SHP77 (cell line): ENCODE measurements at regions not wholly inside any gene's neighbourhood (a gene's known extent, or its start where the extent isn't known, plus 50 kb on each side); places are given as distances from the start of the nearest gene placed in this dataset.
"Not testable (repeated sequence)": the region's sequence is repeated elsewhere in the genome, so short reads cannot be mapped to it uniquely, and the experiment has no call there.

Experiments
- DNase-seq, 2 experiments: peaks; one replicate each; lab custom pipeline; 2025; lab: John Stamatoyannopoulos, UW

- DNase-seq = no peak
Measured at GRCh38 chr10:21292763-21293517, 232.5 kb downstream of the SKIDA1 start.

DNA sequence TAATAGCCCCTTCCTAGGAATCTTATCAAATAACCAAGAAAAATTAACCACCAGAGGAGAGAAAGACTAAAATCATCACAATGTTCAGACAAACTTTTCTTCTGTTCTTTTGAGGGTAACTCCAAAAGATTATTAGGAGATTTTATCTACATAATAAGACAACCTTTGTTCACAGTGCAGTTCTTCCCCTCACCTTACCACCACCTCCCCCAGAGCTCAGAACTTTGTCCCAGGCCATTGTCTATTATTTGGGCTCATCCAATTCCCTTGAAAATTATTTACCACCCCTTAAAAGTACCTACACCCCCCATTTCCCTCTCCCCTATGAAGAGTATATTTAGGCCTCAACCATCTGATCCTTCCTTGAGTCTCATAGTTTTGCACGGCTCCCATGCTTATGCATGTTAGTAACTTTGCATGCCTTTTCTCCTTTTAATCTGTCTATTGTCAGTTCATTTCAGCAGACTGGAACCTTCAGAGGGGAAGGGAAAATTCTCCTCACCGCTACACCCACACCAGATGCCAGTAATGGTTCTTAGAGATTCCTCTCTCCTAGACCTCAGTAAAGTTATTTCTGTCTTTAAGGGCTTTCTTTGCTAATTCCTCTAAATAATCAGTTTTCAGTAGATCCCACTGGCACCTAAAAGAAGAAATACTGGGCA lies 234.9 kb downstream of the SKIDA1 start:
- DNase-seq = no peak

DNA sequence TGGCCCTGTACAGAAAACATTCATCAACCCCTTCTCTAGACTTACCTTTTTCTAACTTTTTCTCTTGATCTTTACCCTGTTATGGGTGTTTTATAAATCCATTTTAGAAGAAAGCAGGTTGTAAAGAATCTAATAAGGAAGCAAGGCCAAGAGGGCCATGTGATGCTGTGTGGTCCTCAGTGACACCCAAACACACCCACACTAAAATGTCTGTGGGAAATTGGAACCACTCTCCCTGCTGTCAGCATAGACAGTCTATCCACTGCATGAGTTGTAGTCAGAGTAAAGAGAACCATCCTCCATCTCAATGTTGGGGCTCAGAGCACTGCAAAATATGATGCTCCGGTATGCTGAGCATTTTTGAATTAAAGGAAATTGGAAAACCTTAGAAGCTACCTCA lies 235.5 kb downstream of the SKIDA1 start:
- DNase-seq = no peak

GRCh38 chr10:21289271-21289670 lies 236.2 kb downstream of the SKIDA1 start:
- no peak for DNase-seq

DNA sequence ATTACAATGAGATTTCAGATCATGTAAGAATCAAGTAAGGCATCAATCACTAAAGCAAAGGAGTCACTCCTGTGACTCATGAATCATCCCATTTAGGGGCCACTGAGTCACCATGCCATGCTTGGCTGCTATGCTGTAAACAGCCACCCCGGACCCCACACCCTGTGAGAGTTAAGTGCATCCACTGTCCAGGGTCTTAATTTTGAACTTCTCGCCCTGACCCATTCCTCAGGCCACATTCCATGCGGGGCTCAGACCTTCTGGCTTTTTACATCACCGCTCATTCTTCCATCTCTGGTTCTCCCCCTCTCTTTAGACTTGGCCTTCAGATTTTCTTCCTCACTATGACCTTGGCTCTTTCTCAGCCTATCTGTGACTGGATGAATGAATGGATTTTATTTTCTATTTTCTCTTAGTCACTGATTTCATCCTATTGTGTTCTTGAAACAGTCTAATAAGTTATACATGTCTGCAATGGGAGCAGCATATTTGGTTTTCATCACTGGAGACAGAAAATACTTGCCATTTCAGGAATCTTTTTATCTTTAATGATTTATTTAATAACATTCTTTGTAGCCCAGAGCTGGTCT lies 239.6 kb downstream of the SKIDA1 start:
- DNase-seq = no peak

DNA sequence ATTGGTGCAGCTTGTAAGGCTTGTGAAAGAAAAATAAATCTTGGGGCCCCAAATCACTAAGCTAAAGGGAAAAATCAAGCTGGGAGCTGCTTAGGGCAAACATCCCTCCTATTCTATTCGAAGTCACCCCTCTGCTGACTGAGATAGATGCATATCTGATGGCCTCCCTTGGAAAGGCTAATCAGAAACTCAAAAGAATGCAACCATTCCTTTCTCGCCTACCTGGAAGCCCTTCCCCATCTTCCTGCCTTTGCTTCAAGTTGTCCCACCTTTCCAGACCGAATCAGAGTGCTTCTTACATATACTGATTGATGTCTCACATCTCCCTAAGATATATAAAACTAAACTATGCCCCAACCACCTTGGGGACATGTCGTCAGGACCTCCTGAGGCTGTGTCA lies 240.3 kb downstream of the SKIDA1 start:
- DNase-seq = no peak

- DNase-seq = no peak
Measured at GRCh38 chr10:21284301-21284700, 241.2 kb downstream of the SKIDA1 start.

DNA sequence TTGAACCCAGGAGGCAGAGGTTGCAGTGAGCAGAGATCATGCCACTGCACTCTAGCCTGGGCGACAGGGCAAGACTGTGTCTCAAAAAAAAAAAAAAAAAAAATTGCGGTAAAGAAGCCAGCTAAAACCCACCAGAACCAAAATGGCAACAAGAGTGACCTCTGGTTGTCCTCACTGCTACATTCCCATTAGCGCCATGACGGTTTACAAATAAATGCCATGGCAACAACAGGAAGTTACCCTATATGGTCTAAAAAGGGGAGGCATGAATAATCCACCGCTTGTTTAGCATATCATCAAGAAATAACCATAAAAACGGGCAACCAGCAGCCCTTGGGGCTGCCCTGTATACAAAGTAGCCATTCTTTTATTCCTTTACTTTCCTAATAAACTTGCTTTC lies 242.4 kb downstream of the SKIDA1 start:
- not testable (repeated sequence) for DNase-seq

GRCh38 chr10:21281765-21282484 lies 243.6 kb downstream of the SKIDA1 start:
- DNase-seq = no peak

- no peak for DNase-seq
Measured at GRCh38 chr10:21280971-21281572, 244.4 kb downstream of the SKIDA1 start.

DNA sequence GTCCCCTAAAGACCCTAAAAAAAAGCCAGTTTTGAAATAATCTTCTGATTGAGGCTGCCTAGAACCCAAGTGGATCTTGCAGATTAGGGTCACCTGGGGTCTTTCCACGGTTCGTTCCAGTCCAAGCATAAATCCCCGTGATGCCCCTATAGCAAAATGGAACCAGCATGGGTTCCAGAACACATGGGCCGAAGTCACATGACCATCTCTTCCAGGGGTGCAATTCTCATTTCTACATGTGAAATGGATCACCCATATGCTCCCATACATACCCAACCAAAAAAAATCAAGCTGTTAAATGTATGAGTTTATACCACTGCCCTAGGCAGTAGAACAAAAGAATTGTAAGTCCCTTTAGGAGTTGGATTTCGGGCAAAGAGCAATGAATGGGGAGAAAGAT lies 245.4 kb downstream of the SKIDA1 start:
- no peak for DNase-seq

- DNase-seq = no peak
Measured at GRCh38 chr10:21279217-21279575, 246.3 kb downstream of the SKIDA1 start.

GRCh38 chr10:21278491-21279216 lies 246.8 kb downstream of the SKIDA1 start:
- DNase-seq = peak; percentile 53 to 84

- DNase-seq = no peak
Measured at GRCh38 chr10:21273400-21273968, 252.0 kb downstream of the SKIDA1 start.

- no peak for DNase-seq
Measured at GRCh38 chr10:21272643-21273399, 252.7 kb downstream of the SKIDA1 start.

- no peak for DNase-seq
Measured at GRCh38 chr10:21270976-21271375, 254.5 kb downstream of the SKIDA1 start.

- DNase-seq = no peak
Measured at GRCh38 chr10:21269289-21269688, 256.2 kb downstream of the SKIDA1 start.

DNA sequence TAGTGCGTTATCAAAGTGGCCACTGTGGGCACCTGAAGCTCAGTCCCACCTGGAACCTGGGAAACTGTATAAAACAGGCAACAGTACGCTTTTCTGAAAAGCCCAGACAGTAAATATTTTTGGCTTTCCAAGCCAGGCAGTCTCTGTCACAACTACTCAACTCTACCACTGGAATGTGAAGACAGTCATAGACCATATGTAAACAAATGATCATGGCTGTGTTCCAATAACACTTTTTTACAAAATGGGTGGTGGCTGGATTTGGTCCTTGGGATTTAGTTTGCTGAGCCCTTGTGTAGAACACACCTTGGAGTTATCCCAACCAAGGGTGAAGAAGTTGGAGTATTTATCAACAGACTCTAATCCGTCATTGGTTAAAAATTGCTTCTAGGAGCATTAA lies 259.9 kb downstream of the SKIDA1 start:
- no peak for DNase-seq

DNA sequence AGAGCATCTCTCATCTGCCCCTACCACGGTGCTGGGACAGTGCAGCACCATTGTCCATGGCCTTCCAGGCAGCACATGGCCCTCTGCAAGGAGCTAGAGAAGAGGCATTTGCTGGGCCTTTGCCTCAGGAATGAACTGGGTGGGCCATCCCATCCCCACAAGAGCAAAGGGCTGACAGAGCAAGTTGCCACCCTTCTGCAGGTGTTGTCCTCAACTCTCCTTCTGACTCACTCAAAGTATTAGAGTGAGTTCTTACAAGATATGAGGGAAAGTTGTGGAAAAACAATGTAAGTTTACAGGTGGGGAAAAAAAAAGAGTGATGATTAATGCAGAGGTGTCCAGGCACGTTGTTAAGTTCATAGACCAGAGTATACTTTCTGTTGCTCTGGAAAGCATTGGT lies 261.2 kb downstream of the SKIDA1 start:
- no peak for DNase-seq

DNA sequence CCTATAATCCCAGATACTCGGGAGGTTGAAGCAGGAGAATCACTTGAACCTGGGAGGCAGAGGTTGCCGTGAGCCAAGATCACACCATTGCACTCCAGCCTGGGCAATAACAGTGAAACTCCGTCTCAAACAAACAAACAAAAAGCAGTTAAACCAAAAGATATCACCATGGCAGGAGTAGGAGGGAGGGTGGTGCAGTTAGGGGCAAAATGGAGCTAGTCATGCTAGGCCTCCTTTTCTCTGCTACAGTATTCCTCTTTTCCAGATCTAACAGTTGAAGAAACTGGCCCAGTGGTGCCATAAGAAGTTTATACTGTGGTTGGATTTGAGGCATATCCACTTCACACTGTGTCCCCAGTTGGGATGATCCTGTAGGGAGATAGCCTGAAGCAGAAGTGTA lies 261.6 kb downstream of the SKIDA1 start:
- DNase-seq = no peak
